Dermis blood vessel endothelial cell (primary cell): ENCODE measurements at regions not wholly inside any gene's neighbourhood (a gene's known extent, or its start where the extent isn't known, plus 50 kb on each side); places are given as distances from the start of the nearest gene placed in this dataset.
"Not testable (repeated sequence)": the region's sequence is repeated elsewhere in the genome, so short reads cannot be mapped to it uniquely, and the experiment has no call there.

Experiments used
- DNase-seq: peaks from one replicate; pipeline ENCODE4 v3.0.0; 2010

DNA sequence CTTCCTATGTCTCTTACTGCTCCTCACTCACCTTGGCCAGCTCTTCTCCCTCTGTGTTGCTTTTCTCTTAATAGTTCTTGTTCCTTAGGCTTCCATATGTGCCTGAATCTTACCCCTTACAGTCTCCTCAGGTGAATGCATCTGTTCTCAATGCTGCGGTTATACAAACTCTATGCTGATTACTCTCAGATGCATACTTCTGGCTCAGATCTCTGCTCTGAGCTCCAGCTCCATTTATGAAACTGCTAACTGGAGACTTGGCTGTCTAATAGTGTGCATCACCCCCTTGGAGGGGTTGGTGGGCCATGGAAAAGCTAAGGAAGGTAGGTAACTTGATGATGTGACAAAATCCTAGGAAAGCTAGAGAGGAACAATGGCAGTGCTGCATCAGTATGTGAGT lies 422.5 kb downstream of the TMEM135 start:
- DNase-seq: no peak

- no peak for DNase-seq
Measured at GRCh38 chr11:87459351-87459750, 421.6 kb downstream of the TMEM135 start.

GRCh38 chr11:87456499-87456898 lies 418.8 kb downstream of the TMEM135 start:
- DNase-seq: no peak

DNA sequence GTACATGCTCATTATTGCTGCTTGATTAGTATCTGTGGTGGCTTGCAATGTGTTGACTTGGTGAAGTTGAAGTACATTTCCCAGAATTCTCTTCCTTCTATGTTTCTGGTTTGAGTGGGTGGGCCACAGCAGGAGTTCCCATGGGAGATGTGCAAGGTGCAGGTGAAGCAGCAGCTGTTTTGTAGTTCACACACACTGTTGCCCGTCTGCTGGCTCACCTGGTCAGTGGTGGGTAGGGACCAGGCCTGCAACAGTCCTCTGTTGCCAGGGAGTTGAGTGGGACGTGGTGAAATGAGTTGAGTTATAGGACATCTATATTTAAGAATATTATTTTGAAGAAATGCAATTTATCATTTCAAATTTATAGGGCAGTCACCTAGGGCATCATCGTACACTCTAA lies 417.4 kb downstream of the TMEM135 start:
- no peak for DNase-seq

DNA sequence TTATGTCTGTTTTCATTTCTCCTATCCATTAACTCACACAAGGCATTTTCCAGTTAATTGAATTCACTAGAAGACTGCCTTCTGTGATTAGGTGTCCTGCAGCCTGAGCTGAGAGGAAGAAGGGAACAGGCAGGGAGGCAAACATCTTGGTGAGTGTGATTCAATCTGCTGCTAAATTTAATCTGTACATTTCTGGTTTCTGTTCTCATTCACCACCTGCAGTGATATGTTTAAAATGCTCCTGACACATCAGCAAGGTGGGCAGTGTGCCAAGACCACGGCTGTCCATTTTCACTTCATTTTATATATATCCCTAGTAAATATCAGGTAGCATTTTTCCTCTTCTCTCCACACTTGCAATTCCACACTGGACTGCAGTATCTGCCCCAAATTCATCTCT lies 416.5 kb downstream of the TMEM135 start:
- peak; percentile 7 for DNase-seq

- no peak for DNase-seq
Measured at GRCh38 chr11:87453531-87454089, 415.9 kb downstream of the TMEM135 start.

DNA sequence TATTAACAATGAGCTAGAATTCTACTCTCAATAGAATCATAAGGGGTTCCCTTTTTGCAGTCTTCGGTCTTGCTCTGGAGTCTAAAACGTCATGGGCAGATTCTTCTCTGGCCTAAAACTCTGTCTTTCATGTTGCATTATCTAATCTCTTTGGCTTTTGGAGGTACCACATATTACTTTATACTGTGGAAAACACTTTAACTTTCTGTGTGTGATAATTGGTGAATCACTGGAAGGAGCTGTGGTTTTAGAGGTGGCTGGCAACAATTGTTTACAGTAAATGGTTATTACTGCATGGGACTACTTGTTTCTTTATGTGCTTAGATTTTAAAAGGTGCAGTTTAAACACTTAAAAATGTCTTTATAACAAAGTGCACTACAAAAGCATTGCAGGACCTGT lies 414.3 kb downstream of the TMEM135 start:
- not testable (repeated sequence) for DNase-seq

GRCh38 chr11:87451395-87451794 lies 413.7 kb downstream of the TMEM135 start:
- DNase-seq: no peak

GRCh38 chr11:87447606-87448005 lies 409.9 kb downstream of the TMEM135 start:
- no peak for DNase-seq

- DNase-seq: no peak
Measured at GRCh38 chr11:87444993-87445392, 407.3 kb downstream of the TMEM135 start.

- DNase-seq: no peak
Measured at GRCh38 chr11:87443707-87444106, 406.0 kb downstream of the TMEM135 start.

DNA sequence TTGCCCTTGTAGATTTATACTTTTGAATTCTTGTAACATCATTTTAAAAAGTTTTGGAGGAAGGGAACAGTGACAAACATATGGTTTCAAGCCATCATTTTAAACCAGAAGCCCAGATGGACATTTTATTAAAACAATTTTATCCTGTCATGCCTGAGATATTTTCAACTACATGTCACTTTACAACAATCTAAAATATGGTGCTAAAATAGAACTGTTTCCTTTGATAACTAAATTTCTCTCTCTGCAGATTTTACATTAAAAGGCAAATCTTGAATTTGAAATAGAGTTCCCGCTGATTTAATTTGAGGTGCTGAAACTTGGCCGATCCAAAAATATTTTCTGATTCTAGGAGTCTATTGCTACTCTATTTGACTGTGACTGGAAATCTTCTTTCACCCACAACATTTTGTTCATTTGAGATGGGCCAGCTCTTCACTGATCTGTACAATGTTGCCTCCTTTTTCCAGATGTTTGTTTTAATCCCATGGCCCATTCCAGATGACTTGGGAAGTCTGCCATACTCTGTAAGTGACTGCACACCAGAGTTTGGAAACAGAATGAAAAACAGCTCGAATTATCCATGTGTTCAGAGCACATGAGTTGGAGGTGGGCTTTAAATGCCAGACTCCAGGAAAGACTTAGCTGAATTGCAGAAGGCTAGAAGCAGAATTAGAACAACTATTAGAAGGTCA lies 402.5 kb downstream of the TMEM135 start:
- DNase-seq: no peak

- DNase-seq: no peak
Measured at GRCh38 chr11:87438416-87438815, 400.7 kb downstream of the TMEM135 start.

DNA sequence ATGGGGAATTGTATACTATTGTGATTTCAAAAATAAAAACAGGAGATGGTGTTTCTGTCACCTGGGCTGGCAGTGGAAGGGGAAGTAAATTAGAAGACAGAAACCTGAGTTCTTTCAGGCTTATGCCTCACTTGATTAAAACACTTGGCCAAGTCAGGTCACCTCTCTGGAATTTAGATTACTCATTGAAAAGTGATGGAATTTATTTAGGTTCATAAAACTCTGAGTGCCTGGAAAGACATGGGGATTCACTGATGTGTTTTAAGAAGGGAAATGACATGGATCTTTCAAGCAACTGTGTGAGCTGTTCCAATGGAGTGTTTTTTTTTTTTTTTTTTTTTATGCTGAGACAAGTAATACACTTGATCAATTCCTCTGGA lies 400.1 kb downstream of the TMEM135 start:
- no peak for DNase-seq

DNA sequence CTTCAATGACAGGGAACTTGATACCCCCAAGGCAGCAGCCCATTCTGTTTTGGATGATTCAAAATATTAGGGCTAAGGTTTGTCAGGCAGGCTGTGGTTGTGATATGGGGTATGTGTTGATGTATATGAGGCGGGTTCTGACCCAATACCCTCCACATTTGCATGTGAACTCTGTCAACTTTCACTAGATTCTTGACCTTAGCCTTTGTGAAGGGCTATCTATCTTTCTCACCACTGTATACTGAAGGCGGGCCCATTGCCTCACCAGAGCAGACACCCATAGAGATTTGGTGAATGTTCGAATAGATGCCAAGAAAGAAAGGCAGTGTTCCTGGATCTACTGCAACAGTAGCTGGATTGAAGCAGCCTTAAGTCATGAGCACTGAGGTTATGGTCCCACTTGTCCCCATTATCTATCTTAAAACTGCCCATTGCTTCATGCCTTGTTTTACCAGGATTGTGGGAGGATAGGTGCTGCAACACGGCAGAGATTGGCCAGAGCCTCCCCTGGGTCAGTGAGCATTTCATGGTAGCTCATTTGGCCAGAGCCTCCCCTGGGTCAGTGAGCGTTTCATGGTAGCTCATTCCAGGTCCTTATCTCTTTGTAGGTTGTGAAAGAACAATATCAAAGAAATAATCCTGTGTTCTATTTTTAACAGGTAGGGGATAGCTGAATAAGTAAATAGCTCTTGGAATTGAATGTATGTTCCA lies 399.6 kb downstream of the TMEM135 start:
- DNase-seq: no peak

GRCh38 chr11:87432022-87432421 lies 394.3 kb downstream of the TMEM135 start:
- no peak for DNase-seq

DNA sequence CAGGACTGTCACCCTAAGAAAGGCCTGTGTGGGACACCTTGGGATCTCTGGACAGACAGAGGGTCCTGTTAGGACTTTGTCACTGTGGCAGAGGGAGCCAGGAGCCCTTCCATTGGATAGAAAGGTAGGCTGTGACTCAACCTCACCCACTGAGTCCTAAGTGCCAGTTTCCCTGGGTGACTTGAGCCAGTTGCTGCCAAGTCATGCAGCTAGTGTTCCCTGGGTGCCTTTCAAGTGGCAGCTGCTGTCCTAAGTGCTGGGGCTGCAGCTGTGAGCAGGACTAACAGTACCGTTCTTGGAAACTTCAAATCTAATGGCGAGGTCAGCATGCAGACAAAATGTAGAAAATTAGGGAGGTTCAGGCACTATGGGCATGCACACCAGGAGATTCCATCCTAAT lies 393.7 kb downstream of the TMEM135 start:
- no peak for DNase-seq

DNA sequence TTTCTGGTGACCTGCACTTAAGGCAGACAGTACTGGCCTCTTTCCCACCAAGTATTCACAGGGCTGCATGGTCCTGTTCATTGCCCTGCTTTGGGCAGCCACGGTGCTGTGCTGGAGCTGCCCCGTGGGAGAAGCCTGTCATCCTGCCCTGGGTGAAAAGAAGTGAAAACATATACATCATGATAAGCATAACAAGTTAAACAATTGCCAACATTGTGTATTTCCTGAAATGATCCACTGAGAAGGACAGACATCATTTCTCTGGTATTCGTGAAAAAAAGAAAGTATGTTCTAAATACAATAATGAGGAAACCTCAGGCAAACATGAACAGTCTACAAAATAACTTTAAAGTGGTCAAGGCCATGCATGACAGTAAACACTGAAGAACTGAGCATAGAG lies 393.1 kb downstream of the TMEM135 start:
- peak; percentile 30 for DNase-seq

DNA sequence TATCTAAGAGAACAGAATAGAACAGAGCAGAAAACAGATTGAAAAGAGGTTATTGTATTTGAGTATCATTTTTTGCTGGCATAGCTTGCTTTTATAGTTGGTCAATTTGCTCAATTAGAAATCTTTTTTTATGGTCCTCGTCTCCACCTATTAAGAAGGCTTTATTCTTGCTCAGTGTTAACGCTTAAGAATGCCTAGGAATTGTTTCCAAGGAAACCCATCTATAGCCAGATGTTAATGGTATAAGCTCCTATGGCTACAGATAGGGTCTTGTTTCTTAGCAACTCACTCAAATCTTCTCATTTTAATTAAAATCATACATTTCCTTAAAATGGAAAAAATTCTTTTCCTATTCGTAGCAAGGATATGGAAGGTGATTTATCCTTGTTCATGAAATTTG lies 392.3 kb downstream of the TMEM135 start:
- DNase-seq: no peak

GRCh38 chr11:87428266-87428665 lies 390.5 kb downstream of the TMEM135 start:
- DNase-seq: no peak

- DNase-seq: no peak
Measured at GRCh38 chr11:87425943-87426342, 388.2 kb downstream of the TMEM135 start.

- no peak for DNase-seq
Measured at GRCh38 chr11:87425391-87425790, 387.7 kb downstream of the TMEM135 start.

- DNase-seq: no peak
Measured at GRCh38 chr11:87423161-87423560, 385.4 kb downstream of the TMEM135 start.

- DNase-seq: no peak
Measured at GRCh38 chr11:87422566-87422965, 384.8 kb downstream of the TMEM135 start.
